Stimulated activated CD8-positive, alpha-beta memory T cell treated with anti-CD3 and anti-CD28 coated beads, Interleukin-7, amount 100 ng/mL, for 24 hours (primary cell): ENCODE measurements at regions not wholly inside any gene's neighbourhood (a gene's known extent, or its start where the extent isn't known, plus 50 kb on each side); places are given as distances from the start of the nearest gene placed in this dataset.
"Not testable (repeated sequence)": the region's sequence is repeated elsewhere in the genome, so short reads cannot be mapped to it uniquely, and the experiment has no call there.

Source experiments
- DNase-seq: peaks from one replicate; pipeline ENCODE4 v3.0.0-alpha.2; 2020; ENCODE audit warnings: low read depth

DNA sequence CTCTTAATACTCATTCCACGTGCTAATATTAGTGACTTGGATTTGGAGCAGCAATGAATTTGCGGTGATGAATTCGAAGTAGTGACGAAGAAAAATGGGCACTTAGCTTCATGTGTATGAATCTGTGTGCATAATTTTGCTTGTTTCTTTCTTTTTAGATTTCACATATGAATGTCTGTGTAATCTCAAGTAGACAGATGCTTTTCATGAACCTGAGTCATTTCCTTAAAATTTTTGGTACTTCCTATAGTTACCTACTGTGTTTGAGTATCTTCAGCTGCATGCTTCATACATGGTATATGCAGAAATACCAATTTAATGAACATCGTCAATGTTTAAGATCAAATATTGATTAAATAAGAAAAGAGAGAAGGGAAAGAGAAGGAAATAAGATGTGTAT lies 540.2 kb downstream of the RAB38 start:
- DNase-seq = no peak

- no peak for DNase-seq
Measured at GRCh38 chr11:87634331-87634730, 540.9 kb downstream of the RAB38 start.

- DNase-seq = no peak
Measured at GRCh38 chr11:87628957-87629356, 546.3 kb downstream of the RAB38 start.

DNA sequence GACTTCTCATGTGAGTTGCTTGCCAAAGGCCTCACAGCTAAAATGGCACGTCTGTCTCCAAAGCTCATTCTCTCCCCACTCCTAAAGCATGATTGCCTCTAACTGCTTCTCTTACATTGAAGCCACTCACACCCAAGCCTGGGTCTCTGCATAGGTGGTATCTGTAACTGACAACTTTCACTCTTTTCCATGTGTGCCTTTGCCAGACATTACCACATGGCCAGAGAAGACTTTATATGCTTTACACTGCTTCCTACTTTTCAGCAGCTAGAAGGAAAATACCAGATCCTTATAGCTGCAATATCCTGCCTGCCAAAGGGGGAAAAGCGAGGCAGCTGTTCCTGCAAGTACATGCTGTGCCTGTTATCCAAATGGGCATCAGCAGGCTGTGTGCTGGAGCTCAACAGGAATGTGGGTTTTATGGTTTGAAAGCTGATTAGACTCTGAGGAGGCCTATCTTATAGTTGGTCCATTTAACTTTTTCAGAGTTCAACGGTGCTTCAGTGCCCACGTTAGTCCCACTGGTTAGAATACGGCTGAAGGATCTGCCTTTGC lies 547.1 kb downstream of the RAB38 start:
- DNase-seq = no peak

- DNase-seq = not testable (repeated sequence)
Measured at GRCh38 chr11:87623531-87624365, 551.5 kb downstream of the RAB38 start.

GRCh38 chr11:87616511-87616910 lies 558.7 kb downstream of the RAB38 start:
- DNase-seq = no peak

- DNase-seq = no peak
Measured at GRCh38 chr11:87604350-87604749, 566.6 kb downstream of the TMEM135 start.

GRCh38 chr11:87603887-87604286 lies 566.2 kb downstream of the TMEM135 start:
- DNase-seq = no peak

- no peak for DNase-seq
Measured at GRCh38 chr11:87602776-87603175, 565.0 kb downstream of the TMEM135 start.

- DNase-seq = no peak
Measured at GRCh38 chr11:87600938-87601337, 563.2 kb downstream of the TMEM135 start.

GRCh38 chr11:87597725-87598124 lies 560.0 kb downstream of the TMEM135 start:
- DNase-seq = no peak

- DNase-seq = no peak
Measured at GRCh38 chr11:87596176-87596575, 558.4 kb downstream of the TMEM135 start.

DNA sequence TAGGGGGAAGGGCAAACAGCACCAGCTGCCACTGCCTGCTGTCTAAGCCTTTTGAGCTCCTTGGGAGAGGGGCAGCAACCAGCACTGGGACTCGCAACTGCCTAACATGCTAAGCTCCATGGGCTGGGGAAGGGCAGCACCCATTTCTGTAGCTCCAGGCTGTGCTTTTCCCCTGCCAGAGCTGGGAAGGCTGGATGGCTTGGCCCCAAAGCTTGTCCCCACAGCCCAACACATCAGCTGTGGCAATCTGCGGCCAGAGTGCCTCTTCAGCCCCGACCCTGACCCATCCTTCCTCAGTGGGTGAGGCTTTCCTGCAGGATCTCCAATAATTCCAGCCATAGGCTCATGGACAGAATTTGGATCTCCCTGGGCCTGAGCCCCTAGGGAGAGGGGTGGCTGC lies 551.3 kb downstream of the TMEM135 start:
- no peak for DNase-seq

- DNase-seq = not testable (repeated sequence)
Measured at GRCh38 chr11:87585613-87586012, 547.9 kb downstream of the TMEM135 start.

DNA sequence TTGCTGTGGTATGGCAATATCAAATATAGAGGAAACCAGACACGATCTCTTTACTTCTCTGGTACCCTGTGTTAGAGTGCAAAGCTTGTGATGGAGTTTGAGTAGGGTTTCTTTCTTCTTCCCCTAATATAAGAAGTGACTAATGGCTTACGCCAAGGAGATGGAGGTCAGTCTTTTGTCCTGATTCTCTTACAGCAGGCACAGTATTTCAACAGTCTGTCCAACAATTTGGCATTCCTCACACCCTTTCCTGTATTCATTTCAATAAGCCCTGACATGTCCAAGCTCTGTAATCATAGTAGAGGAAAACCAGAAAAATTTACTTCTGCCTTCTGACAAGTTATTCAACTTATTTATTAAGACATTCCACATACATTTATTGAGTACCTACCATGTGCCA lies 546.2 kb downstream of the TMEM135 start:
- no peak for DNase-seq

DNA sequence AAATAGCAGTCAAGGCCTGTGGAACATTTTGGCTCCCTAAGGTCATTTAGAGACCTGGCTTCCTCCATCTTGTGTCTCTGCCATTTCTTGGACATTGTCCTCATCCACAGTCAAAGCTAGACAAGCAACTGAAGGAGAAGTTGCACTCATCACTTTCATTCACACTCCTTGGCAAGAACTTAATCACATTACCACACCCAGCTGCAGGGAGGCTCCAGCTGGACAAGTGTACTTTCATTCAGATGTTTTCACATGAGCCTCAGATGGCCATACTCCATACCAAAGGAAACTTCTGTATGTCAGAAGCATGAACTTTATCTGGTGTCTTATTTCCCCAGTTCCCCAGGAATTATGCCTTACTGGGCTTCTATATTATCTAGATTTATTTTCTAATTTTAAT lies 537.4 kb downstream of the TMEM135 start:
- no peak for DNase-seq

- no peak for DNase-seq
Measured at GRCh38 chr11:87574193-87574592, 536.5 kb downstream of the TMEM135 start.

GRCh38 chr11:87573708-87574107 lies 536.0 kb downstream of the TMEM135 start:
- no peak for DNase-seq

- DNase-seq = no peak
Measured at GRCh38 chr11:87572881-87573280, 535.1 kb downstream of the TMEM135 start.

DNA sequence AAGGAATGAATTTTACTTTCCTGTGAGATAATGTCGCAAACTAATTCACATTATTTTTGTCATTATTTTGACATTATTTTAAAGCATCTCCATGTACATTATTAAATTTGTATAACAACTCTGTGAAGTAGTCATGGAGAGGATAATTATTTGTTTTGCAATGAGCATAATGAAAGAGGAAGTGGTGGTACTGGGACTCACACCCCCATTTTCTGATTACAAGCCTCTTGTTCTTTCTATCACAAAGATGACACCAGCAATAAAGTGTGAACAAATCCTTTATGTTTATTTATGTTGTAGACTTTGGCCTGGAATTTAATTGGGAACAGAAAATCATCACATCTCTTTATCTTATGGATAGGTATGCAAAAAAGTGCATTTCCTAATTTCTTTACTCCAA lies 522.6 kb downstream of the TMEM135 start:
- no peak for DNase-seq

GRCh38 chr11:87559852-87560251 lies 522.1 kb downstream of the TMEM135 start:
- not testable (repeated sequence) for DNase-seq

GRCh38 chr11:87555101-87555500 lies 517.4 kb downstream of the TMEM135 start:
- DNase-seq = no peak

DNA sequence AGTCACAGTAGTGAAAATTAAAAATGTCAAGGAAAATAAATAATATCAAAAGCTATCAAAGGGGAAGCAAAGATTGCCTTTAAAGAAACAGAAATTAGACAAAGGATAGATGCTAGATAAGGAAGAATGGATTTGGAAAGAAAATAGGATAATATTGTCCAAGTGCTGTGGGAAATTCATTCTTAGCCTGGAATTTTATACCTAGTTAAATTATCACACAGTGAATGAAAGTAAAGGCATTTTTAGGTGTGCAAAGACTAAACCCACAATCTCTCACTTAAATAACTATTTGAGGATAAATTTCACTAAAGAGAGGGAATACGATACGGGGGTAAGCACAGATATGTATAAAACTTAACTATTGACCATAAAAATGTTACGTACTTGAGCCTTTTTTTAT lies 511.1 kb downstream of the TMEM135 start:
- DNase-seq = no peak

- DNase-seq = no peak
Measured at GRCh38 chr11:87545858-87546257, 508.1 kb downstream of the TMEM135 start.
